Peyer's patch (tissue), 4 donors: ENCODE measurements at regions not wholly inside any gene's neighbourhood (a gene's known extent, or its start where the extent isn't known, plus 50 kb on each side); places are given as distances from the start of the nearest gene placed in this dataset.

Source experiments
- DNase-seq, 3 donors: peaks; one replicate each; pipeline ENCODE4 v3.0.0-alpha.2; 2017 to 2019
- H3K27ac ChIP-seq, 4 donors: fragments of 200-600 bp; sonication (generic); one replicate each; pipeline ENCODE4 v1.5.1; 2016 to 2019
- H3K27me3 ChIP-seq, 2 donors: fragments of 200-600 bp; sonication (generic); one replicate each; pipeline ENCODE4 v1.5.1; 2019
- H3K36me3 ChIP-seq, 3 donors: fragments of 200-600 bp; sonication (generic); one replicate each; pipeline ENCODE4 v1.5.1; 2016 to 2019
- H3K4me1 ChIP-seq, 4 donors: fragments of 200-600 bp; sonication (generic); one replicate each; pipeline ENCODE4 v1.5.1; 2016 to 2019
- H3K4me3 ChIP-seq, 4 donors: fragments of 200-600 bp; sonication (generic); 1 replicate in 3 of 4; 2 replicates in 1 of 4; pipeline ENCODE4 v1.5.1; 2016 to 2019; ENCODE audit warnings: mild to moderate bottlenecking in 1 of 4
- H3K9me3 ChIP-seq, 4 donors: fragments of 200-600 bp; sonication (generic); one replicate each; pipeline ENCODE4 v1.5.1; 2016 to 2019; ENCODE audit warnings: mild to moderate bottlenecking in 1 of 4
- CTCF ChIP-seq, 6 experiments: fragments of 450-650 bp in 4 of 6; fragments of 200-600 bp in 2 of 6; sonication (generic) in 1 of 6; IDR thresholded peaks; one replicate each; pipeline ENCODE4 v1.5.1; 2017 to 2019; ENCODE audit warnings: antibody characterized with exemption in 6 of 6, mild to moderate bottlenecking in 3 of 6, moderate library complexity in 1 of 6
- POLR2A ChIP-seq, 2 donors: fragments of 450-650 bp; IDR thresholded peaks; one replicate each; pipeline ENCODE4 v1.5.1; 2017; ENCODE audit warnings: antibody characterized with exemption in 2 of 2, mild to moderate bottlenecking in 2 of 2, moderate library complexity in 2 of 2

- no peak for DNase-seq
- Histone ChIP-seq H3K36me3 (no peaks in the 10 kb centered on the region), H3K27ac (no peak overlapping the region), H3K27me3 (no peaks in the 10 kb centered on the region), H3K9me3 (no peaks in the 10 kb centered on the region), H3K4me1 (no peaks in the 10 kb centered on the region), H3K4me3 (no peak overlapping the region)
- TF ChIP-seq CTCF (IDR thresholded peaks at IDR 0.05): no peak
- no peak for TF ChIP-seq POLR2A (IDR thresholded peaks at IDR 0.05)
Measured at GRCh38 chr12:63317286-63317846, 166.4 kb upstream of the AVPR1A start.

GRCh38 chr12:63313139-63313538, 162.1 kb upstream of the AVPR1A start:
- TF ChIP-seq POLR2A (IDR thresholded peaks at IDR 0.05): no peak
- TF ChIP-seq CTCF (IDR thresholded peaks at IDR 0.05): no peak
- Histone ChIP-seq H3K27me3 (no peaks in the 10 kb centered on the region), H3K9me3 (no peaks in the 10 kb centered on the region), H3K4me1 (no peaks in the 10 kb centered on the region), H3K27ac (no peak overlapping the region), H3K36me3 (no peaks in the 10 kb centered on the region), H3K4me3 (no peak overlapping the region)
- no peak for DNase-seq

- Histone ChIP-seq H3K36me3 (no peaks in the 10 kb centered on the region), H3K9me3 (no peaks in the 10 kb centered on the region), H3K27ac (no peak overlapping the region), H3K4me1 (no peaks in the 10 kb centered on the region), H3K4me3 (no peak overlapping the region), H3K27me3 (no peaks in the 10 kb centered on the region)
- no peak for DNase-seq
- TF ChIP-seq CTCF (IDR thresholded peaks at IDR 0.05) (no peak), POLR2A (IDR thresholded peaks at IDR 0.05) (no peak)
Measured at GRCh38 chr12:63308671-63309070, 157.7 kb upstream of the AVPR1A start.

GRCh38 chr12:63307849-63308248, 156.8 kb upstream of the AVPR1A start:
- H3K4me3 ChIP-seq: no peak overlapping the region
- no peaks in the 10 kb centered on the region for H3K27me3 ChIP-seq
- H3K4me1 ChIP-seq: no peaks in the 10 kb centered on the region

GRCh38 chr12:63305901-63306875, 155.2 kb upstream of the AVPR1A start:
- no peak for TF ChIP-seq CTCF (IDR thresholded peaks at IDR 0.05)
- no peak for TF ChIP-seq POLR2A (IDR thresholded peaks at IDR 0.05)

More at GRCh38 chr12:63307849-63308248, 156.8 kb upstream of the AVPR1A start:
- Histone ChIP-seq H3K36me3 (no peaks in the 10 kb centered on the region), H3K27ac (no peak overlapping the region), H3K9me3 (no peaks in the 10 kb centered on the region)
- no peak for DNase-seq
- TF ChIP-seq CTCF (IDR thresholded peaks at IDR 0.05): no peak
- no peak for TF ChIP-seq POLR2A (IDR thresholded peaks at IDR 0.05)

More at GRCh38 chr12:63305901-63306875, 155.2 kb upstream of the AVPR1A start:
- H3K4me1 ChIP-seq: no peaks in the 10 kb centered on the region
- no peaks in the 10 kb centered on the region for H3K9me3 ChIP-seq
- H3K36me3 ChIP-seq: no peaks in the 10 kb centered on the region
- no peak overlapping the region for H3K27ac ChIP-seq
- H3K4me3 ChIP-seq: no peak overlapping the region
- DNase-seq: no peak
- no peaks in the 10 kb centered on the region for H3K27me3 ChIP-seq
